Common myeloid progenitor, CD34-positive (primary cell): ENCODE measurements at regions not wholly inside any gene's neighbourhood (a gene's known extent, or its start where the extent isn't known, plus 50 kb on each side); places are given as distances from the start of the nearest gene placed in this dataset.
"Not testable (repeated sequence)": the region's sequence is repeated elsewhere in the genome, so short reads cannot be mapped to it uniquely, and the experiment has no call there.

Source experiments
- CTCF ChIA-PET: fragments of 350-600 bp; sonication (Branson Sonifier 250); formaldehyde crosslinking; loops from one replicate; lab custom pipeline; 2021; ENCODE audit warnings: antibody characterized with exemption; lab: Charles Lee
- POLR2A ChIA-PET: fragments of 350-600 bp; sonication (Branson Sonifier 250); formaldehyde crosslinking; loops from one replicate; lab custom pipeline; 2021; ENCODE audit warnings: antibody characterized with exemption; lab: Charles Lee
- DNase-seq, 3 donors: peaks; one replicate each; pipeline versions ENCODE4 v3.0.0 to v3.0.0-alpha.2; 2013
- H3K27ac ChIP-seq, 2 experiments: 1 replicate in 1 of 2; 2 replicates in 1 of 2; pipeline ENCODE4 v1.7.0; 2013; ENCODE audit warnings: inconsistent platforms in 2 of 2, low read length in 2 of 2, mild to moderate bottlenecking in 2 of 2, low read depth in 1 of 2, moderate library complexity in 1 of 2; ENCODE audit not compliant: severe bottlenecking in 2 of 2, insufficient read depth in 1 of 2, poor library complexity in 1 of 2
- H3K27me3 ChIP-seq, 5 experiments: replicated peaks in 2 of 5; 1 replicate in 3 of 5; 2 replicates in 2 of 5; pipeline versions ENCODE4 v1.6.1 to v1.7.0; 2013; ENCODE audit warnings: low read length in 4 of 5, mild to moderate bottlenecking in 2 of 5, moderate library complexity in 2 of 5, inconsistent platforms in 1 of 5; ENCODE audit not compliant: insufficient read depth in 5 of 5, control insufficient read depth in 4 of 5
- H3K36me3 ChIP-seq, 4 experiments: 1 replicate in 2 of 4; 2 replicates in 2 of 4; pipeline versions ENCODE4 v1.6.1 to v1.7.0; 2013; ENCODE audit warnings: low read length in 3 of 4, control low read depth in 1 of 4, mild to moderate bottlenecking in 1 of 4; ENCODE audit not compliant: control insufficient read depth in 4 of 4, insufficient read depth in 4 of 4
- H3K4me1 ChIP-seq, 4 experiments: 1 replicate in 3 of 4; 2 replicates in 1 of 4; pipeline versions ENCODE4 v1.6.1 to v1.7.1; 2013; ENCODE audit warnings: low read length in 3 of 4, mild to moderate bottlenecking in 3 of 4, control low read depth in 1 of 4, inconsistent platforms in 1 of 4, moderate library complexity in 1 of 4; ENCODE audit not compliant: control insufficient read depth in 4 of 4, insufficient read depth in 4 of 4; ENCODE audit errors: control extremely low read depth in 1 of 4
- H3K4me3 ChIP-seq, 7 experiments: 1 replicate in 4 of 7; 2 replicates in 3 of 7; pipeline versions ENCODE4 v1.5.1 to v1.7.0; 2013; ENCODE audit warnings: mild to moderate bottlenecking in 7 of 7, low read length in 6 of 7, moderate library complexity in 6 of 7, inconsistent platforms in 2 of 7, low read depth in 2 of 7, control low read depth in 1 of 7; ENCODE audit not compliant: insufficient read depth in 4 of 7, control insufficient read depth in 1 of 7; ENCODE audit errors: extremely low read depth in 1 of 7
- H3K9me3 ChIP-seq, 5 experiments: 1 replicate in 4 of 5; 2 replicates in 1 of 5; pipeline versions ENCODE4 v1.6.1 to v1.7.1; 2013; ENCODE audit warnings: low read length in 4 of 5, mild to moderate bottlenecking in 2 of 5, inconsistent platforms in 1 of 5, low read depth in 1 of 5, moderate library complexity in 1 of 5; ENCODE audit not compliant: control insufficient read depth in 4 of 5, insufficient read depth in 2 of 5; ENCODE audit errors: control extremely low read depth in 1 of 5
- WGBS: methylation state at CpG from one replicate; pipeline ENCODE4 v1.1.5; 2013; ENCODE audit not compliant: insufficient coverage; 5-methylcytosine and 5-hydroxymethylcytosine counted together

DNA sequence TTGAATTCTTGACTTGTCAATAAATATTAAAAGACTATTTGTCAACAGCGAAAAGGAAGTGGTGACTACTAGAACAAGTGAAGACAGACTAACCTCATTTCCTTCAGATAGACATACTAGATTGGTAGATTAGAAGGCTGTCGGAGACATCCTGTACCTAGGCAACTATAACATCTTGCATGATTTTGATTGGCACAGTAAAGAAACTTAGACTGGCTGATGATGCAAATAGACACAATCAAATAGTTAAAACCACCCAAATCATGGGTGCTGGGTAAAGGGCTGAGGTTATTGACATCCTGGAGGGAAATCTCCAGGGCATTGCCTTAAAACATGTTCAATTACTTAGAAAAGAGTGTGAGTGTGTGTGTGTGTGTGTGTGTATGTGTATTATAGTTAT, 85.9 kb upstream of the EDEM3 start:
- DNase-seq: peak in 2 of 3 donors; percentile 14 to 33
- H3K27ac ChIP-seq: no peak overlapping the region
- no peaks in the 10 kb centered on the region for H3K27me3 ChIP-seq
- H3K36me3 ChIP-seq: peaks cover 0 to 2% (median 0%) of the 10 kb centered on the region in 4 experiments
- H3K4me1 ChIP-seq: peaks cover 0 to 10% (median 8%) of the 10 kb centered on the region in 4 experiments
- ChIA-PET CTCF (no interaction called here), POLR2A (no interaction called here)
- WGBS: 100% methylated on average over 1 of the region's 2 CpGs
- no peak overlapping the region for H3K4me3 ChIP-seq
- H3K9me3 ChIP-seq: no peaks in the 10 kb centered on the region

DNA sequence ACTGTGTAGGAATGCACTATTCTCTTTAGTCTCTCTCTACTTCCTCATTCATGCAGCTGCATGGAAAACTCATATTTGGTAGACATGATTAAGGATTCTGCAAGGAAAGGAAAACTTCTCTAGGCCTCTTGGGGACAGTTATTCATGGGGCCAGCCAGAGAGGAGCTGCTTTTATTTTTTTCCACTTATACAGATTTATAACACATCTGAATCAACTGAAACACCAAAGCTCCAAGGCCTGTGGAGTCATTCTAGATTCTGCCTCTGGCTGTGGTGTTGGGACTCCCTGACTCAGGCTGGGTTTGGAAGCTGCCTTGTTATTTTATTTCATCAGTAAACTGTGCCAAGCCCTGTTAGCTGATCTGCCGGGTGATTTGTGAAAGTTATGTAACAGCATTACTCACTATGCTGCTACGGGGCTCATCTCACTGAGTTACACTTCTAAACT, 83.9 kb upstream of the EDEM3 start:
- no peaks in the 10 kb centered on the region for H3K9me3 ChIP-seq
- ChIA-PET CTCF (no interaction called here), POLR2A (no interaction called here)
- H3K4me1 ChIP-seq: peaks cover 0 to 7% (median 5%) of the 10 kb centered on the region in 4 experiments
- DNase-seq: peak in 2 of 3 donors; percentile 47 to 56
- no peaks in the 10 kb centered on the region for H3K27me3 ChIP-seq
- WGBS: 80% methylated on average over 1 of the region's 2 CpGs
- H3K4me3 ChIP-seq: no peak overlapping the region
- peaks cover 0 to 2% (median 0%) of the 10 kb centered on the region in 4 experiments for H3K36me3 ChIP-seq
- no peak overlapping the region for H3K27ac ChIP-seq

DNA sequence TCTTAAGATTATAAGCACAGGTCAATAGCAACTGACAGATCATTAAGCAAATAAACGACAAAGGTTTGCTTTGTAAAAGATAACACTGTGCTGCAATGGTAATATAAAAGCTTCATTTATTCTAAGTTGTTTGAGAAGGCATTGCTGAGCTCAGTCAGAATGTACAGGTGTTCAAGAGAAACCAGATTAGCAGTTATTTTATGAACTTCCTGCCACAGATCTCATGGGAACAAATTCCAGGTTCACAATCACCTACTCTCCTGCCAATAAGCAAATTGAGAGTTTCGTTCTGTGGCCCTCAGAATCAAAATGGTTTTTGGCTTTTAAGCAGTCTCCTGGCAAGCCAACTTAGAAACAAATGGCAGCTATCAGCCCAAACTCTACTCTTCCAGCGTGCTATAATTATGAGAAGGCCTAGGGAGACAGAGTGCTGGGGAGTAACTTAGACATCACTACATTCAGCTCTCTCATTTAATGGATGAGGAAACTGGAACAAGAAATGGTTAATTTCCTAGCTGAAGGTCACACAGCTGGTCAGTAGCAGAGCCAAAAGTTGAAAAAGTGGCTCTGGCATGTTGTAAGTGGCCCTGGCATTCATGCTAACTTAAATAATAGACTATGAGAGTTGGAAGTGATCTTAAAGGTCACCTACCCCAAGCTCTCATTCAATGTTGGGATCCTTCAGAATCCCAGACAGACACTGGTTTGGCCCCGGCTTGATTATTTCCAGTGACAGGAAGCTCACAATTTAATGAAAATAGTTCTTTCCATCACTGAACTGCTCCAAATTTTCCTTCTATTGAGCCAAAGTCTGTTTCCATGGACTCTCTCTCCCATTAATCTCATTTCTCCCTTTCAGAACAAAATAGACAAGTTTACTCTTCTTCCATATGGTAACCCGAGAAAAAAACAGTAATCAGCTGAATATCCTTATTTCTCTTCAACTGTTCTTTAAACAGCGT, 82.6 kb upstream of the EDEM3 start:
- Histone ChIP-seq H3K4me1 (peaks cover 0 to 7% (median 5%) of the 10 kb centered on the region in 4 experiments), H3K9me3 (no peaks in the 10 kb centered on the region), H3K36me3 (peaks cover 0 to 2% (median 0%) of the 10 kb centered on the region in 4 experiments), H3K27me3 (no peaks in the 10 kb centered on the region), H3K27ac (no peak overlapping the region), H3K4me3 (no peak overlapping the region)
- ChIA-PET POLR2A (no interaction called here), CTCF (interaction anchor here (1.3 to 1.4 kb wide), 2 partner anchors 24 to 30 kb away, joined by 3 to 5 read pairs; no protein-coding TSS in a partner anchor)
- no peak for DNase-seq
- 98% methylated on average over 5 of the region's 6 CpGs for WGBS

DNA sequence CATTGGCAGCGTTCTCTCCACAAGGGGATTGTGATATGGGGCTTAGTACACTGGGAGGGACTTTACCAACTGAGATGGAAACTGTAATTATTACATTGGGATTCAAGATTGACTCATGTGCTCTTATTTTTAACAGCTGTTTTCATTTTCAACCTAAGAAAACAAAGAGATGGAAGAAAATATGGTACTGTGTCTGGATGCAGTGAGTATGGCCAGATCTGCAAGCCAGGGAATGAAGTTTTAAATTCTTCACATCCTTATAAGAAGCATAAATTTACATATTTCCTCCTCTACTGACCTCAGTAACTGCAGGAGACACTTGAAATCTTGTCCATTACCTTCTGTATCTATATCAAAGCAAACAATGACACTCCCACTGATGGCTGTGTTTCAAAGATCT, 81.5 kb upstream of the EDEM3 start:
- peaks cover 0 to 7% (median 5%) of the 10 kb centered on the region in 4 experiments for H3K4me1 ChIP-seq
- CTCF ChIA-PET: interaction anchor here (1.4 kb wide), 1 partner anchor 28 kb away, joined by 3 read pairs; no protein-coding TSS in a partner anchor
- no CpG with 5 or more reads among the region's 1 CpG for WGBS
- no peaks in the 10 kb centered on the region for H3K27me3 ChIP-seq
- DNase-seq: no peak
- POLR2A ChIA-PET: no interaction called here
- no peak overlapping the region for H3K4me3 ChIP-seq
- H3K9me3 ChIP-seq: no peaks in the 10 kb centered on the region
- H3K27ac ChIP-seq: no peak overlapping the region
- H3K36me3 ChIP-seq: peaks cover 0 to 5% (median under 1%) of the 10 kb centered on the region in 4 experiments

DNA sequence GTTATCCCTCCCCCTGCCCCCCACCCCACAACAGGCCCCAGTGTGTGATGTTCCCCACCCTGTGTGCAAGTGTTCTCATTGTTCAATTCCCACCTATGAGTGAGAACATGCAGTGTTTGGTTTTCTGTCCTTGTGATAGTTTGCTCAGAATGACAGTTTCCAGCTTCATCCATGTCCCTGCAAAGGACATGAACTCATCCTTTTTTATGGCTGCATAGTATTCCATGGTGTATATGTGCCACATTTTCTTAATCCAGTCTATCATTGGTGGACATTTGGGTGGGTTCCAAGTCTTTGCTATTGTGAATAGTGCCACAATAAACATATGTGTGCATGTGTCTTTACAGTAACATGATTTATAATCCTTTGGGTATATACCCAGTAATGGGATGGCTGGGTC, 79.3 kb upstream of the EDEM3 start:
- H3K27me3 ChIP-seq, POLR2A ChIA-PET, H3K4me1 ChIP-seq, H3K27ac ChIP-seq, H3K9me3 ChIP-seq, CTCF ChIA-PET, DNase-seq, H3K4me3 ChIP-seq: not testable (repeated sequence)
- peaks cover 0 to 16% (median 2%) of the 10 kb centered on the region in 4 experiments for H3K36me3 ChIP-seq

DNA sequence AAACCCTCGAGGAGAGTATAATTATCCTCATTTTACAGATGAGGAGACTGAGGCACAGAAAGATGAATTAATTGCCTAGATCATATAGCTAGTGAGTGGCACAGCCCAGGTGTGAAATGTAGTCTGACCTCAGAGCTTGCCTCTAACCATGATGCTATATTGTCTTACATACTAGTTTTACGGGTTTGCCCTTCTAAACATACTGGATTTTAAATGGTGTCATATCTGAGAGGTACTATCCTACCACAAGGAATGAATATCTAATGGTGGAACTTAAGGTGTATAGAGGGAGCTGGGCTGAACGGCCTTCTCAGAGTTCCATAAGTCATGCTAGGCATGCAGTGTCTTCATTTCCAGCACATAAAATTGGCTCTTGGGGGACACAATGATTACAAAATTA, 77.9 kb upstream of the EDEM3 start:
- Histone ChIP-seq H3K4me1 (peaks cover 0 to 2% (median under 1%) of the 10 kb centered on the region in 4 experiments), H3K27me3 (no peaks in the 10 kb centered on the region), H3K9me3 (no peaks in the 10 kb centered on the region), H3K27ac (no peak overlapping the region), H3K36me3 (peaks cover 0 to 17% (median 1%) of the 10 kb centered on the region in 4 experiments), H3K4me3 (no peak overlapping the region)
- CTCF ChIA-PET: no interaction called here
- 100% methylated on average over 1 of the region's 3 CpGs for WGBS
- DNase-seq: no peak
- POLR2A ChIA-PET: no interaction called here

DNA sequence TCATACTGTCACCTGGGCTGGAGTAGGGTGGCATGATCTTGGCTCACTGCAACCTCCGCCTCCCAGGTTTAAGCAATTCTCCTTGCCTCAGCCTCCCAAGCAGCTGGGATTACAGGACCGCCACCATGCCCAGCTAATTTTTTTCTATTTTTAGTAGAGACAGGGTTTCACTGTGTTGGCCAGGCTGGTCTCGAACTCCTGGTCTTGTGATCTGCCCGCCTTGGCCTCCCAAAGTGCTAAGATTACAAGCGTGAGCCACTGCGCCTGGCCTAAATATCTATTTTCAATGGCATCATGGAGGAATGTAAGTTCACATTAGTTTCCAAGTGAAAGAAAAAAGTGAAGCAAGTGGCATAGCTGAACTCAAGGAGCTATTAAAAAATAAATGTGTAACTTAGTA, 74.8 kb upstream of the EDEM3 start:
- POLR2A ChIA-PET, H3K4me3 ChIP-seq: not testable (repeated sequence)
- CTCF ChIA-PET: interaction anchor here (0.9 to 1.8 kb wide), 4 partner anchors 15 to 157 kb away, joined by 3 to 5 read pairs (median 3); no protein-coding TSS in a partner anchor

More for the DNA sequence above, 74.8 kb upstream of the EDEM3 start:
- not testable (repeated sequence) for H3K9me3 ChIP-seq, DNase-seq, H3K27me3 ChIP-seq, H3K27ac ChIP-seq
- H3K36me3 ChIP-seq: peaks cover 0 to 17% (median 1%) of the 10 kb centered on the region in 4 experiments
- H3K4me1 ChIP-seq: peaks cover 0 to 21% (median 16%) of the 10 kb centered on the region in 4 experiments
- WGBS: 98% methylated on average over 4 of the region's 6 CpGs
